ENCODE measurements at regions not wholly inside any gene's neighbourhood (a gene's known extent, or its start where the extent isn't known, plus 50 kb on each side); places are given as distances from the start of the nearest gene placed in this dataset.

DNA sequence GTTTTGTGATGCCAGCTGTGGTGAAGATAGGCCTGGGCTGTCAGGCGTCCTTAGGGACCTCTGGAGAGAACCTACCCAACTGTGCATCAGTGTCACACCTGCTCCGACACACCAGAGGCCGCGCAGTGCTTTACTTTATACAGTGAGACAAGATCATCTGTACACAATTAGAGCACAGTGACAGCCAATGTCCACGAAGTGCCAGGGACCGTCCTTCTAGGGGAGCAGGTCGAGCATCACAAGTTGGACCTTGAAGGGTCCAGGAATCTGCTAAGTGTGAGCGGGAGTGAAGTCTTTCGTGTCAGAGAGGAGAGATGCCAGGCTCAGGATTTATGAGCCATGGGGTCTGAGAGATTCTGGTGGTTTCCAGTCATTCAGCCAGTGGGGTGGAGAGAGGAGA is 104.2 kb downstream of the TMEM18 start:
- 0 out of 2 replicates have a peak, but pooled peaks have one; percentile 2 for TF ChIP-seq MXI1 (IDR thresholded peaks at IDR 0.05; ENCODE audit: low read depth, low read length)
- TF ChIP-seq, protein P1, sequence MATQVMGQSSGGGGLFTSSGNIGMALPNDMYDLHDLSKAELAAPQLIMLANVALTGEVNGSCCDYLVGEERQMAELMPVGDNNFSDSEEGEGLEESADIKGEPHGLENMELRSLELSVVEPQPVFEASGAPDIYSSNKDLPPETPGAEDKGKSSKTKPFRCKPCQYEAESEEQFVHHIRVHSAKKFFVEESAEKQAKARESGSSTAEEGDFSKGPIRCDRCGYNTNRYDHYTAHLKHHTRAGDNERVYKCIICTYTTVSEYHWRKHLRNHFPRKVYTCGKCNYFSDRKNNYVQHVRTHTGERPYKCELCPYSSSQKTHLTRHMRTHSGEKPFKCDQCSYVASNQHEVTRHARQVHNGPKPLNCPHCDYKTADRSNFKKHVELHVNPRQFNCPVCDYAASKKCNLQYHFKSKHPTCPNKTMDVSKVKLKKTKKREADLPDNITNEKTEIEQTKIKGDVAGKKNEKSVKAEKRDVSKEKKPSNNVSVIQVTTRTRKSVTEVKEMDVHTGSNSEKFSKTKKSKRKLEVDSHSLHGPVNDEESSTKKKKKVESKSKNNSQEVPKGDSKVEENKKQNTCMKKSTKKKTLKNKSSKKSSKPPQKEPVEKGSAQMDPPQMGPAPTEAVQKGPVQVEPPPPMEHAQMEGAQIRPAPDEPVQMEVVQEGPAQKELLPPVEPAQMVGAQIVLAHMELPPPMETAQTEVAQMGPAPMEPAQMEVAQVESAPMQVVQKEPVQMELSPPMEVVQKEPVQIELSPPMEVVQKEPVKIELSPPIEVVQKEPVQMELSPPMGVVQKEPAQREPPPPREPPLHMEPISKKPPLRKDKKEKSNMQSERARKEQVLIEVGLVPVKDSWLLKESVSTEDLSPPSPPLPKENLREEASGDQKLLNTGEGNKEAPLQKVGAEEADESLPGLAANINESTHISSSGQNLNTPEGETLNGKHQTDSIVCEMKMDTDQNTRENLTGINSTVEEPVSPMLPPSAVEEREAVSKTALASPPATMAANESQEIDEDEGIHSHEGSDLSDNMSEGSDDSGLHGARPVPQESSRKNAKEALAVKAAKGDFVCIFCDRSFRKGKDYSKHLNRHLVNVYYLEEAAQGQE (IDR thresholded peaks at IDR 0.05; ENCODE audit: low read depth, low read length) = no peak
- H3K9ac ChIP-seq = no peak overlapping the region
- H2AFZ ChIP-seq (ENCODE audit: low read depth) = no peak overlapping the region
- H3K79me2 ChIP-seq (ENCODE audit: insufficient read depth) = no peaks in the 10 kb centered on the region
- H3K4me2 ChIP-seq = no peak overlapping the region
- H3K36me3 ChIP-seq (replicated peaks in 1 of 2; ENCODE audit: control insufficient read depth in 1 of 2, insufficient read depth in 2 of 2, low read length in 1 of 2) = no peaks in the 10 kb centered on the region
- H3K27ac ChIP-seq (ENCODE audit: low read depth in 2 of 2, low read length in 1 of 2) = peak overlapping the region in 1 of 2 experiments; percentile 99; a peak in 2 of 4 replicates
- ChIA-PET POLR2A (no interaction called here), CTCF (interaction anchor here (0.9 to 1.5 kb wide), 8 partner anchors 14 to 65 kb away, joined by 3 to 9 read pairs (median 4); no protein-coding TSS in a partner anchor)
- peaks cover 0 to 43% of the 10 kb centered on the region in 2 experiments; a peak in 2 of 4 replicates for H3K4me1 ChIP-seq (ENCODE audit: control insufficient read depth in 1 of 2, insufficient read depth in 2 of 2, low read depth in 1 of 2, low read length in 1 of 2)
- 34% methylated on average over 9 of the region's 9 CpGs for WGBS (ENCODE audit: low lambda C conversion rate)
- H3F3A ChIP-seq (replicated peaks; ENCODE audit: insufficient read depth) = no peaks in the 10 kb centered on the region
- H3K9me2 ChIP-seq = no peaks in the 10 kb centered on the region
- H3K27me3 ChIP-seq (ENCODE audit: insufficient read depth) = no peaks in the 10 kb centered on the region
- H3K4me3 ChIP-seq (ENCODE audit: low read depth in 2 of 2, low read length in 1 of 2) = no peak overlapping the region
- no peaks in the 10 kb centered on the region for H4K20me1 ChIP-seq (ENCODE audit: insufficient read depth)
- H3K9me3 ChIP-seq = peaks cover 17% of the 10 kb centered on the region; the same call in 1 of the 2 replicates
- no peak for DNase-seq

DNA sequence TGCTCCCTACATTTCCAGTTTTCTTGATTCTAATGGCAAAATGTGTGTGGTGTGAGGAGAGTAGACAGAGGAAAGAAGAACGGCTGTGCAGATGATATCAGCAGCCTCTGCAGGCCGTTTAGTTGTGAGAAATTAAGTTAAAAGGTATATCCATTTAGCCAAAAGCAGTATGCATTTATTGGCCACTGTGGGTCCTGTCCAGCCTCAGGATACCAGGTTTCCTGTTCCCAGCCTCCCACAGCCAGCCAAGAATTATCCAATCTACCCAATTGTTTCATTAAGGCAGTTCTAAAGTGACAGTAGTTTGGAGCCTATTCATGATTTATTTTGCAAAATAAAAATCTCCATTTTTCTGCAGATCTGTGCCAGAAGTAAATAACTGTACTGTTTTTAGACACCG is 107.5 kb downstream of the TMEM18 start:
- Histone ChIP-seq H3K4me1 (ENCODE audit: control insufficient read depth in 1 of 2, insufficient read depth in 2 of 2, low read depth in 1 of 2, low read length in 1 of 2) (peaks cover 0 to 56% of the 10 kb centered on the region in 2 experiments; a peak in 2 of 4 replicates), H3K9me3 (peaks cover 13% of the 10 kb centered on the region; the same call in 1 of the 2 replicates), H3K4me3 (ENCODE audit: low read depth in 2 of 2, low read length in 1 of 2) (no peak overlapping the region; a peak in 1 of 4 replicates), H3K27ac (ENCODE audit: low read depth in 2 of 2, low read length in 1 of 2) (peak overlapping the region in 1 of 2 experiments; percentile 100; a peak in 2 of 4 replicates), H2AFZ (ENCODE audit: low read depth) (no peak overlapping the region), H3K27me3 (ENCODE audit: insufficient read depth) (no peaks in the 10 kb centered on the region), H3K9me2 (no peaks in the 10 kb centered on the region), H3K9ac (no peak overlapping the region), H3K36me3 (replicated peaks in 1 of 2; ENCODE audit: control insufficient read depth in 1 of 2, insufficient read depth in 2 of 2, low read length in 1 of 2) (no peaks in the 10 kb centered on the region), H4K20me1 (ENCODE audit: insufficient read depth) (no peaks in the 10 kb centered on the region), H3F3A (replicated peaks; ENCODE audit: insufficient read depth) (no peaks in the 10 kb centered on the region), H3K79me2 (ENCODE audit: insufficient read depth) (no peaks in the 10 kb centered on the region), H3K4me2 (no peak overlapping the region)
- TF ChIP-seq FOXJ3 (CRISPR knock-in tag; IDR thresholded peaks at IDR 0.05) = peak; percentile 96
- no peak for TF ChIP-seq JUND (IDR thresholded peaks at IDR 0.05)
- TF ChIP-seq, protein P2, sequence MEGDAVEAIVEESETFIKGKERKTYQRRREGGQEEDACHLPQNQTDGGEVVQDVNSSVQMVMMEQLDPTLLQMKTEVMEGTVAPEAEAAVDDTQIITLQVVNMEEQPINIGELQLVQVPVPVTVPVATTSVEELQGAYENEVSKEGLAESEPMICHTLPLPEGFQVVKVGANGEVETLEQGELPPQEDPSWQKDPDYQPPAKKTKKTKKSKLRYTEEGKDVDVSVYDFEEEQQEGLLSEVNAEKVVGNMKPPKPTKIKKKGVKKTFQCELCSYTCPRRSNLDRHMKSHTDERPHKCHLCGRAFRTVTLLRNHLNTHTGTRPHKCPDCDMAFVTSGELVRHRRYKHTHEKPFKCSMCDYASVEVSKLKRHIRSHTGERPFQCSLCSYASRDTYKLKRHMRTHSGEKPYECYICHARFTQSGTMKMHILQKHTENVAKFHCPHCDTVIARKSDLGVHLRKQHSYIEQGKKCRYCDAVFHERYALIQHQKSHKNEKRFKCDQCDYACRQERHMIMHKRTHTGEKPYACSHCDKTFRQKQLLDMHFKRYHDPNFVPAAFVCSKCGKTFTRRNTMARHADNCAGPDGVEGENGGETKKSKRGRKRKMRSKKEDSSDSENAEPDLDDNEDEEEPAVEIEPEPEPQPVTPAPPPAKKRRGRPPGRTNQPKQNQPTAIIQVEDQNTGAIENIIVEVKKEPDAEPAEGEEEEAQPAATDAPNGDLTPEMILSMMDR (IDR thresholded peaks at IDR 0.05) = no peak
- peak; percentile 35 for TF ChIP-seq TCF12 (IDR thresholded peaks at IDR 0.05)
- TF ChIP-seq GATA2 (CRISPR knock-in tag; IDR thresholded peaks at IDR 0.05) = peak; percentile 96
- TF ChIP-seq EP300 (IDR thresholded peaks at IDR 0.05; ENCODE audit: borderline replicate concordance in 1 of 2, low read depth in 1 of 2, low read length in 1 of 2) = peak in 1 of 2 experiments; percentile 98; a peak in 2 of 4 replicates
- no peak for TF ChIP-seq TAF1 (IDR thresholded peaks at IDR 0.05; ENCODE audit: borderline replicate concordance, low read depth, low read length)
- TF ChIP-seq CHD2 (IDR thresholded peaks at IDR 0.05; ENCODE audit: low read length, partially characterized antibody) = peak; percentile 92
- TF ChIP-seq, protein P3, sequence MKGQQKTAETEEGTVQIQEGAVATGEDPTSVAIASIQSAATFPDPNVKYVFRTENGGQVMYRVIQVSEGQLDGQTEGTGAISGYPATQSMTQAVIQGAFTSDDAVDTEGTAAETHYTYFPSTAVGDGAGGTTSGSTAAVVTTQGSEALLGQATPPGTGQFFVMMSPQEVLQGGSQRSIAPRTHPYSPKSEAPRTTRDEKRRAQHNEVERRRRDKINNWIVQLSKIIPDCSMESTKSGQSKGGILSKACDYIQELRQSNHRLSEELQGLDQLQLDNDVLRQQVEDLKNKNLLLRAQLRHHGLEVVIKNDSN (IDR thresholded peaks at IDR 0.05; ENCODE audit: borderline replicate concordance, low read depth) = no peak
- peak; percentile 63; the same call in 1 of the 2 replicates for TF ChIP-seq MXI1 (IDR thresholded peaks at IDR 0.05; ENCODE audit: low read depth, low read length)
- peak; percentile 36 for TF ChIP-seq RAD21 (IDR thresholded peaks at IDR 0.05; ENCODE audit: low read length)
- TF ChIP-seq RCOR1 (IDR thresholded peaks at IDR 0.05; ENCODE audit: low read length) = peak; percentile 96
- peak; percentile 75 for DNase-seq
- CTCF ChIA-PET = interaction anchor here (0.6 to 6.5 kb wide), 8 partner anchors 12 to 67 kb away, joined by 3 to 58 read pairs (median 4); no protein-coding TSS in a partner anchor
- 0% methylated on average over 3 of the region's 3 CpGs for WGBS (ENCODE audit: low lambda C conversion rate)
- POLR2A ChIA-PET = no interaction called here
